ENCODE measurements at regions not wholly inside any gene's neighbourhood (a gene's known extent, or its start where the extent isn't known, plus 50 kb on each side); places are given as distances from the start of the nearest gene placed in this dataset.

DNA sequence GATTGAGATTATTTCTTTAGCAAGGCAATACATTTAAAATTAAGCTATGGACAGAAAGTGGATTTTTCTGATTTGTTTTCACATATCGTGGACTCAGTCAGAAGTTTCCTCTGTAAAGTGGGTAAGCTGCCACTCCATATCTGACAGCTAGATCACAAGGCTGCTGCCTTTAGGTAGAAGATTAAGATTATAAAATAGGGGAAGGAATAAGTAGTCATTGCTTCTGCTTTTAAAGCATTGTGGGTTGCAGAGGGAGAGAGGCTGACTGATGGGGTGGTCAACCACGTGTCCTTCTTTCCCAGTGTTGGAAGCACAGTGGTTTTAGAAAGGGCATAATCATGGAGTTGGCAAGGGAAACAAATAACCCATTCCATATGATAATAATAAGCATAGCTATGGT lies 74.3 kb upstream of the MOCS2 start:
- no CpG with 5 or more reads among the region's 2 CpGs for WGBS (ENCODE audit: insufficient coverage)

DNA sequence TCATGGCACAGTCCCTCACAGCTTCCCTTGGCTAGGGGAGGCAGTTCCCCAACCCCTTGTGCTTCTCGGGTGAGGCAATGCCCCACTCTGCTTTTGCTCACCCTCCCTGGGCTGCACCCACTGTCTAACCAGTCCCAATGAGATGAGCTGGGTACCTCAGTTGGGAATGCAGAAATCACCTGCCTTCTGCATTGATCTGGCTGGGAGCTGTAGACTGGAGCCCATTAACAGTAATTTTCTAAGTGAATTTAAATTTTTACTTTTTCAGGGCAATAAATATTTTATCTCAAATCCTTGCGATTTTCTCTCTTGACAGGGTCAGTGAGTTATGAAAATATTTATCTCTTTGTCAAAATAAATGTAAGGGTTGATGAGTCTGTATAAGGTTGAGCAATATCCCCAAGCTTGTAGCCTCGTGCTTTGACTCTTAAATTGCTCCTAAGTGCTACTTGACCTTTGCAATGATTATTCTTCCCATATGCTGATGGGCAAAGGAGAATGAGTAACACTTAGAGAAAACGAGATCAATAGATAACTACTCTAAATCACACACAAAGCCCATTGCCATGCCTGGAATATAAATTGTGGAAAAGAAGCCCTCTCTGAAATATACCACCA lies 82.1 kb upstream of the MOCS2 start:
- no peak overlapping the region for H3K4me3 Mint-ChIP-seq
- peaks cover 8 to 23% (median 13%) of the 10 kb centered on the region in 7 donors for H3K9me3 Mint-ChIP-seq
- TF ChIP-seq, protein P1, sequence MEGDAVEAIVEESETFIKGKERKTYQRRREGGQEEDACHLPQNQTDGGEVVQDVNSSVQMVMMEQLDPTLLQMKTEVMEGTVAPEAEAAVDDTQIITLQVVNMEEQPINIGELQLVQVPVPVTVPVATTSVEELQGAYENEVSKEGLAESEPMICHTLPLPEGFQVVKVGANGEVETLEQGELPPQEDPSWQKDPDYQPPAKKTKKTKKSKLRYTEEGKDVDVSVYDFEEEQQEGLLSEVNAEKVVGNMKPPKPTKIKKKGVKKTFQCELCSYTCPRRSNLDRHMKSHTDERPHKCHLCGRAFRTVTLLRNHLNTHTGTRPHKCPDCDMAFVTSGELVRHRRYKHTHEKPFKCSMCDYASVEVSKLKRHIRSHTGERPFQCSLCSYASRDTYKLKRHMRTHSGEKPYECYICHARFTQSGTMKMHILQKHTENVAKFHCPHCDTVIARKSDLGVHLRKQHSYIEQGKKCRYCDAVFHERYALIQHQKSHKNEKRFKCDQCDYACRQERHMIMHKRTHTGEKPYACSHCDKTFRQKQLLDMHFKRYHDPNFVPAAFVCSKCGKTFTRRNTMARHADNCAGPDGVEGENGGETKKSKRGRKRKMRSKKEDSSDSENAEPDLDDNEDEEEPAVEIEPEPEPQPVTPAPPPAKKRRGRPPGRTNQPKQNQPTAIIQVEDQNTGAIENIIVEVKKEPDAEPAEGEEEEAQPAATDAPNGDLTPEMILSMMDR (IDR thresholded peaks at IDR 0.05), result no peak
- no peaks in the 10 kb centered on the region for H3K36me3 Mint-ChIP-seq
- Histone ChIP-seq H3K79me2 (ENCODE audit: insufficient read depth, low read length) (no peaks in the 10 kb centered on the region), H3K36me3 (replicated peaks in 1 of 2; ENCODE audit: control insufficient read depth in 1 of 2, insufficient read depth in 2 of 2, low read length in 2 of 2) (no peaks in the 10 kb centered on the region), H3K4me3 (replicated peaks in 1 of 3; ENCODE audit: low read depth in 2 of 3, low read length in 3 of 3) (no peak overlapping the region), H3K27ac (ENCODE audit: low read depth in 1 of 2, low read length in 2 of 2) (no peak overlapping the region), H3K4me1 (ENCODE audit: control insufficient read depth in 1 of 2, insufficient read depth in 2 of 2, low read length in 2 of 2) (no peaks in the 10 kb centered on the region), H3K9me3 (replicated peaks in 1 of 2; ENCODE audit: control insufficient read depth in 1 of 2, insufficient read depth in 1 of 2, low read length in 2 of 2) (peaks cover 4 to 12% of the 10 kb centered on the region in 2 donors), H3K9ac (ENCODE audit: insufficient read depth, low read length, poor library complexity, severe bottlenecking) (no peak overlapping the region), H4K20me1 (ENCODE audit: insufficient read depth, low read length) (no peaks in the 10 kb centered on the region), H3K4me2 (replicated peaks; ENCODE audit: extremely low read depth, low read length, poor library complexity, severe bottlenecking) (no peak overlapping the region), H3K27me3 (ENCODE audit: control insufficient read depth in 2 of 2, insufficient read depth in 2 of 2, low read length in 2 of 2) (no peaks in the 10 kb centered on the region), H2AFZ (ENCODE audit: insufficient read depth, low read depth, low read length, poor library complexity, severe bottlenecking) (no peak overlapping the region)
- 83% methylated on average over 1 of the region's 4 CpGs for WGBS (ENCODE audit: insufficient coverage)
- no peak overlapping the region for H3K27ac Mint-ChIP-seq
- no peaks in the 10 kb centered on the region for H3K4me1 Mint-ChIP-seq
- no peak for DNase-seq
- peaks cover 0 to 2% (median 2%) of the 10 kb centered on the region in 3 donors for H3K27me3 Mint-ChIP-seq (ENCODE audit: low read depth in 3 of 3)
- intact Hi-C loops (cut with micrococcal nuclease), result no loop called here

More for the DNA sequence above, 74.3 kb upstream of the MOCS2 start:
- H3K27ac ChIP-seq (ENCODE audit: low read depth in 1 of 2, low read length in 2 of 2), result no peak overlapping the region
- no peak overlapping the region for H3K4me2 ChIP-seq (replicated peaks; ENCODE audit: extremely low read depth, low read length, poor library complexity, severe bottlenecking)
- H3K4me1 ChIP-seq (ENCODE audit: control insufficient read depth in 1 of 2, insufficient read depth in 2 of 2, low read length in 2 of 2), result no peaks in the 10 kb centered on the region
- Mint-ChIP-seq H3K9me3 (peaks cover 0 to 15% (median 8%) of the 10 kb centered on the region in 7 donors), H3K27ac (no peak overlapping the region), H3K4me3 (no peak overlapping the region), H3K4me1 (peaks cover 7% of the 10 kb centered on the region), H3K36me3 (no peaks in the 10 kb centered on the region), H3K27me3 (ENCODE audit: low read depth in 3 of 3) (no peaks in the 10 kb centered on the region)
- H3K36me3 ChIP-seq (replicated peaks in 1 of 2; ENCODE audit: control insufficient read depth in 1 of 2, insufficient read depth in 2 of 2, low read length in 2 of 2), result no peaks in the 10 kb centered on the region
- no peaks in the 10 kb centered on the region for H3K9me3 ChIP-seq (replicated peaks in 1 of 2; ENCODE audit: control insufficient read depth in 1 of 2, insufficient read depth in 1 of 2, low read length in 2 of 2)
- intact Hi-C loops (cut with micrococcal nuclease), result no loop called here
- TF ChIP-seq, protein P1 (IDR thresholded peaks at IDR 0.05), result no peak
- H3K4me3 ChIP-seq (replicated peaks in 1 of 3; ENCODE audit: low read depth in 2 of 3, low read length in 3 of 3), result no peak overlapping the region
- no peaks in the 10 kb centered on the region for H4K20me1 ChIP-seq (ENCODE audit: insufficient read depth, low read length)
- H3K27me3 ChIP-seq (ENCODE audit: control insufficient read depth in 2 of 2, insufficient read depth in 2 of 2, low read length in 2 of 2), result no peaks in the 10 kb centered on the region
- H3K79me2 ChIP-seq (ENCODE audit: insufficient read depth, low read length), result no peaks in the 10 kb centered on the region
- H2AFZ ChIP-seq (ENCODE audit: insufficient read depth, low read depth, low read length, poor library complexity, severe bottlenecking), result no peak overlapping the region
- no peak for DNase-seq
- H3K9ac ChIP-seq (ENCODE audit: insufficient read depth, low read length, poor library complexity, severe bottlenecking), result no peak overlapping the region

All from CD14-positive monocyte (primary cell).